Thyroid gland (tissue), 4 donors: ENCODE measurements at regions not wholly inside any gene's neighbourhood (a gene's known extent, or its start where the extent isn't known, plus 50 kb on each side); places are given as distances from the start of the nearest gene placed in this dataset.

Source experiments
- DNase-seq, 2 donors: peaks; one replicate each; pipeline ENCODE4 v3.0.0-alpha.2; 2019
- H3K27ac ChIP-seq, 3 donors: fragments of 200-600 bp; sonication (generic); 1 replicate in 2 of 3; 2 replicates in 1 of 3; pipeline ENCODE4 v1.5.1; 2016 to 2019; ENCODE audit warnings: mild to moderate bottlenecking in 1 of 3, moderate library complexity in 1 of 3
- H3K27me3 ChIP-seq: fragments of 200-600 bp; sonication (generic); one replicate; pipeline ENCODE4 v1.5.1; 2019
- H3K36me3 ChIP-seq, 2 donors: fragments of 200-600 bp; sonication (generic); one replicate each; pipeline ENCODE4 v1.5.1; 2016 to 2019
- H3K4me1 ChIP-seq, 2 donors: fragments of 200-600 bp; sonication (generic); one replicate each; pipeline ENCODE4 v1.5.1; 2017 to 2019
- H3K4me3 ChIP-seq, 3 donors: fragments of 200-600 bp; sonication (generic); replicated peaks in 1 of 3; 1 replicate in 2 of 3; 2 replicates in 1 of 3; pipeline ENCODE4 v1.5.1; 2016; ENCODE audit warnings: mild to moderate bottlenecking in 1 of 3
- H3K9me3 ChIP-seq: fragments of 200-600 bp; sonication (generic); one replicate; pipeline ENCODE4 v1.5.1; 2017
- CTCF ChIP-seq, 6 experiments: fragments of 200-600 bp in 3 of 6; fragments of 450-650 bp in 3 of 6; sonication (generic) in 3 of 6; IDR thresholded peaks; one replicate each; pipeline ENCODE4 v1.5.1; 2016 to 2019; ENCODE audit warnings: antibody characterized with exemption in 6 of 6, mild to moderate bottlenecking in 2 of 6, inconsistent platforms in 1 of 6, moderate library complexity in 1 of 6
- POLR2A ChIP-seq, 2 donors: fragments of 450-650 bp; IDR thresholded peaks; one replicate each; pipeline ENCODE4 v1.6.1; 2017; ENCODE audit warnings: antibody characterized with exemption in 2 of 2, mild to moderate bottlenecking in 2 of 2, moderate library complexity in 1 of 2
- WGBS, 2 donors: methylation state at CpG; one replicate each; pipeline ENCODE4 v1.1.5; 2017; 5-methylcytosine and 5-hydroxymethylcytosine counted together
- intact Hi-C: fragments of 100-400 bp; cut with DNase I; formaldehyde crosslinking; loops from one replicate; pipeline ENCODE4 v1.15.1; 2023

- Histone ChIP-seq H3K36me3 (no peaks in the 10 kb centered on the region), H3K4me3 (no peak overlapping the region), H3K27me3 (no peaks in the 10 kb centered on the region), H3K27ac (no peak overlapping the region), H3K9me3 (no peaks in the 10 kb centered on the region), H3K4me1 (no peaks in the 10 kb centered on the region)
- no peak for DNase-seq
- TF ChIP-seq CTCF (IDR thresholded peaks at IDR 0.05), result no peak
- no peak for TF ChIP-seq POLR2A (IDR thresholded peaks at IDR 0.05)
- WGBS, 2 donors, result 85 to 89% methylated on average over 5 of the region's 5 CpGs
- intact Hi-C loops, result no loop called here
Observed at GRCh38 chr5:108436696-108437095, 54.8 kb upstream of the FBXL17 start.

- intact Hi-C loops, result no loop called here
- Histone ChIP-seq H3K4me3 (no peak overlapping the region), H3K9me3 (no peaks in the 10 kb centered on the region), H3K4me1 (no peaks in the 10 kb centered on the region), H3K27ac (no peak overlapping the region), H3K27me3 (no peaks in the 10 kb centered on the region), H3K36me3 (no peaks in the 10 kb centered on the region)
- WGBS, 2 donors, result 75 to 93% methylated on average over 3 of the region's 3 CpGs
- no peak for TF ChIP-seq CTCF (IDR thresholded peaks at IDR 0.05)
- no peak for TF ChIP-seq POLR2A (IDR thresholded peaks at IDR 0.05)
- DNase-seq, result no peak
Observed at GRCh38 chr5:108433600-108433999, 51.7 kb upstream of the FBXL17 start.

- intact Hi-C loops, result no loop called here
- TF ChIP-seq POLR2A (IDR thresholded peaks at IDR 0.05) (no peak), CTCF (IDR thresholded peaks at IDR 0.05) (no peak)
- H3K36me3 ChIP-seq, result no peaks in the 10 kb centered on the region
- H3K4me1 ChIP-seq, result no peaks in the 10 kb centered on the region
- H3K27me3 ChIP-seq, result no peaks in the 10 kb centered on the region
- no peak overlapping the region for H3K4me3 ChIP-seq
- no peak for DNase-seq
- 89 to 94% methylated on average over 2 of the region's 2 CpGs for WGBS, 2 donors
- H3K9me3 ChIP-seq, result no peaks in the 10 kb centered on the region
- H3K27ac ChIP-seq, result no peak overlapping the region
Observed at GRCh38 chr5:108432024-108432423, 50.1 kb upstream of the FBXL17 start.
